Suprapubic skin (tissue), 4 donors: ENCODE measurements at regions not wholly inside any gene's neighbourhood (a gene's known extent, or its start where the extent isn't known, plus 50 kb on each side); places are given as distances from the start of the nearest gene placed in this dataset.

Experiments used
- DNase-seq, 2 donors: peaks; one replicate each; pipeline ENCODE4 v3.0.0-alpha.2; 2019; ENCODE audit warnings: low spot score in 2 of 2
- H3K27ac ChIP-seq: fragments of 200-600 bp; sonication (generic); one replicate; pipeline ENCODE4 v1.5.1; 2019
- H3K27me3 ChIP-seq: fragments of 200-600 bp; sonication (generic); one replicate; pipeline ENCODE4 v1.5.1; 2019
- H3K36me3 ChIP-seq: fragments of 200-600 bp; sonication (generic); one replicate; pipeline ENCODE4 v1.5.1; 2019
- H3K4me1 ChIP-seq: fragments of 200-600 bp; sonication (generic); one replicate; pipeline ENCODE4 v1.5.1; 2019
- H3K4me3 ChIP-seq: fragments of 200-600 bp; sonication (generic); one replicate; pipeline ENCODE4 v1.5.1; 2019; ENCODE audit warnings: mild to moderate bottlenecking
- H3K9me3 ChIP-seq: fragments of 200-600 bp; sonication (generic); one replicate; pipeline ENCODE4 v1.5.1; 2019
- EP300 ChIP-seq: sonication (generic); formaldehyde crosslinking; IDR thresholded peaks from one replicate; pipeline ENCODE4 v1.6.1; 2017; ENCODE audit warnings: antibody characterized with exemption
- POLR2A ChIP-seq, 2 donors: fragments of 450-650 bp; IDR thresholded peaks; one replicate each; pipeline ENCODE4 v1.6.1; 2017; ENCODE audit warnings: antibody characterized with exemption in 2 of 2, mild to moderate bottlenecking in 2 of 2, moderate library complexity in 2 of 2
- POLR2AphosphoS5 ChIP-seq, 3 donors: sonication (generic); formaldehyde crosslinking; IDR thresholded peaks; one replicate each; pipeline ENCODE4 v1.6.1; 2017; ENCODE audit warnings: antibody characterized with exemption in 3 of 3
- WGBS: methylation state at CpG from one replicate; pipeline ENCODE4 v1.1.5; 2018; 5-methylcytosine and 5-hydroxymethylcytosine counted together
- TF ChIP-seq, protein P1 (sequence below), 2 donors: fragments of 200-600 bp in 1 of 2; fragments of 450-650 bp in 1 of 2; sonication (generic) in 1 of 2; IDR thresholded peaks; one replicate each; pipeline ENCODE4 v1.5.1; 2016 to 2019; ENCODE audit warnings: antibody characterized with exemption in 2 of 2, mild to moderate bottlenecking in 1 of 2, moderate library complexity in 1 of 2

DNA sequence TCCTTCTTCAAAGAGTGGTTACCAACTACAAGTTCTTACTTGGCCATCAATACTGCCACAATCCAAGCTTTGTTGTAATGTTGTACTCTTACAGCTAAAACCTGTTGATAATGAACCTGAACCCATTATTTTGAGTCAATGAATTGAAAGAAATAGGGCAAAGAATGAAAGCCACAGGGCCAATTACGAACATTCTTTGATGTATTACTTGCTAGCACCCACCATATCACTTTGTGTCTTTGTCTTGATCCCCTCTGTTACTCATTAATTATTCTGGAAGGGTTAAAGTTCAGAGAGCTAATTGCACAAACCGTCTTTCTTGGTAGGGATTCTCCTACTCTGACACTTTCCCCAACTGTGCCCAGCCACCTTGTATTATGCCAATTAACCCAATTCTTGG lies 53.2 kb upstream of the TFEC start:
- TF ChIP-seq EP300 (no peak), POLR2A (IDR thresholded peaks at IDR 0.05) (no peak), POLR2AphosphoS5 (IDR thresholded peaks at IDR 0.05) (no peak)
- TF ChIP-seq, protein P1, sequence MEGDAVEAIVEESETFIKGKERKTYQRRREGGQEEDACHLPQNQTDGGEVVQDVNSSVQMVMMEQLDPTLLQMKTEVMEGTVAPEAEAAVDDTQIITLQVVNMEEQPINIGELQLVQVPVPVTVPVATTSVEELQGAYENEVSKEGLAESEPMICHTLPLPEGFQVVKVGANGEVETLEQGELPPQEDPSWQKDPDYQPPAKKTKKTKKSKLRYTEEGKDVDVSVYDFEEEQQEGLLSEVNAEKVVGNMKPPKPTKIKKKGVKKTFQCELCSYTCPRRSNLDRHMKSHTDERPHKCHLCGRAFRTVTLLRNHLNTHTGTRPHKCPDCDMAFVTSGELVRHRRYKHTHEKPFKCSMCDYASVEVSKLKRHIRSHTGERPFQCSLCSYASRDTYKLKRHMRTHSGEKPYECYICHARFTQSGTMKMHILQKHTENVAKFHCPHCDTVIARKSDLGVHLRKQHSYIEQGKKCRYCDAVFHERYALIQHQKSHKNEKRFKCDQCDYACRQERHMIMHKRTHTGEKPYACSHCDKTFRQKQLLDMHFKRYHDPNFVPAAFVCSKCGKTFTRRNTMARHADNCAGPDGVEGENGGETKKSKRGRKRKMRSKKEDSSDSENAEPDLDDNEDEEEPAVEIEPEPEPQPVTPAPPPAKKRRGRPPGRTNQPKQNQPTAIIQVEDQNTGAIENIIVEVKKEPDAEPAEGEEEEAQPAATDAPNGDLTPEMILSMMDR (IDR thresholded peaks at IDR 0.05), result no peak
- Histone ChIP-seq H3K36me3 (no peaks in the 10 kb centered on the region), H3K9me3 (no peaks in the 10 kb centered on the region), H3K27ac (no peak overlapping the region), H3K4me3 (no peak overlapping the region), H3K27me3 (no peaks in the 10 kb centered on the region), H3K4me1 (no peaks in the 10 kb centered on the region)
- DNase-seq, result no peak
- 69% methylated on average over 2 of the region's 2 CpGs for WGBS

DNA sequence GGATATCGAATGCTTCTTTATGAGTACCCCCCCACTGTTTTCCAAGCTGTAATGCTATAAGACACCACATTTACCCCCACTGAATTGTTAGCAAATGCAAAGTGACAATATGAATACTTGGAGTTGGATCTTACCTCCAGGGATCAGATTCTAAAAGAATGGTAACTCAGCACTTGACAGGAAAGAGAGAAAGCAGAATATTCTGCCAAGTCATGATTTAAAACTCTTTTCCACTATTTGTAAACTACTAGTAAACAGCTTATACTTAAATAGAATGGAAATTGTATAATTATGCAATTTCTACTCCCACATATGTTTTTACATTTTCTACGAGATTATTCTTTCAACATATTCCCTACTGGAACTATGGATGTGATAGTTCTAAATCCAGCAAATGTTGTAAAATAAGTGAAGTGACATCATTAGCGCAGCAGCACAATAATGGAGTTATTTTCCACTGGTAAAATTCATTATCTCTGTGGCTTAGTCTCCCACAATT lies 56.0 kb upstream of the TFEC start:
- Histone ChIP-seq H3K36me3 (no peaks in the 10 kb centered on the region), H3K4me3 (no peak overlapping the region), H3K27me3 (no peaks in the 10 kb centered on the region), H3K4me1 (no peaks in the 10 kb centered on the region), H3K9me3 (no peaks in the 10 kb centered on the region), H3K27ac (no peak overlapping the region)
- 86% methylated on average over 3 of the region's 3 CpGs for WGBS
- DNase-seq, result no peak
- no peak for TF ChIP-seq POLR2A (IDR thresholded peaks at IDR 0.05)
- TF ChIP-seq EP300, result no peak
- TF ChIP-seq, protein P1 (IDR thresholded peaks at IDR 0.05), result no peak
- TF ChIP-seq POLR2AphosphoS5 (IDR thresholded peaks at IDR 0.05), result no peak

DNA sequence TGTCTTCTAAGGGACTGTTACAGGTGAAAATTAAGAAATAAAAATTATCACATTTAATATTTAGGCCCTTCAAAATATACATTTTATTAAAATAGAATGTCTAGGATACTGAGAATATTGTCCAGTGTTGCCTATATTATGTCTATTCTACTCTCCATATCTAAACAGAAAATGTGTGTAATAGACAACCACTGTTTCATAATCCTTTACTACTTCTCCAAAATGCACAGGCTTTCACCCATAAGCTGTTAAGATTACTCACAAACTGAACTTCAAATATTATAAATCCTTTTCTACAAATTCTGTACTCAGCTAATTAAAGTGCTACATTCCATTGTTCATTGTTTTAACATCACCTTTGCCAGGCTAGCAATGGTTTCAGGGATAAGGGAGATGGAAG lies 56.7 kb upstream of the TFEC start:
- no peak for TF ChIP-seq EP300
- no peak for TF ChIP-seq POLR2A (IDR thresholded peaks at IDR 0.05)
- TF ChIP-seq POLR2AphosphoS5 (IDR thresholded peaks at IDR 0.05), result no peak
- TF ChIP-seq, protein P1 (IDR thresholded peaks at IDR 0.05), result no peak

DNA sequence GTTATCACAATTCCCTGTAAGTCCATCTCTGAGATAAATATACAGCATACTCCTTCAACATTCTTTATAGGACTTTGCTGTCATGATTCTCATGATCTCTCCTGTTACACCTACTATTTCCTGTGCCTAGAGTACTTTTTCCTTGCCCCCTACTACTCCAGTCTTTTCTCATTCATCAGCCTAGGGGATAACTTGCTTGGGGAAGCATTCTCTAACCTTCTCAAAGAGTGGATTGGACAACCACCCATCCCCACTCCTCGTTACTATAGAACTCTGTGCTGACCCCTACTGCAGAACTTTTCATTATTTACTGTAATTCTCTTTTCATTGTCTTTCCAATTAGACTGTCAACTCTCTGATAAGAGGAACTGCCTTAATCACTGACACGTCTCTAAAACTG lies 57.4 kb upstream of the TFEC start:
- Histone ChIP-seq H3K36me3 (no peaks in the 10 kb centered on the region), H3K4me3 (no peak overlapping the region), H3K4me1 (no peaks in the 10 kb centered on the region), H3K9me3 (no peaks in the 10 kb centered on the region), H3K27me3 (no peaks in the 10 kb centered on the region), H3K27ac (no peak overlapping the region)
- no peak for DNase-seq
- WGBS, result 61% methylated on average over 2 of the region's 2 CpGs
- TF ChIP-seq EP300 (no peak), POLR2AphosphoS5 (IDR thresholded peaks at IDR 0.05) (no peak), POLR2A (IDR thresholded peaks at IDR 0.05) (no peak)
- TF ChIP-seq, protein P1 (IDR thresholded peaks at IDR 0.05), result no peak

More for the DNA sequence above, 56.7 kb upstream of the TFEC start:
- Histone ChIP-seq H3K36me3 (no peaks in the 10 kb centered on the region), H3K27me3 (no peaks in the 10 kb centered on the region), H3K4me1 (no peaks in the 10 kb centered on the region), H3K9me3 (no peaks in the 10 kb centered on the region), H3K4me3 (no peak overlapping the region), H3K27ac (no peak overlapping the region)
- no peak for DNase-seq

DNA sequence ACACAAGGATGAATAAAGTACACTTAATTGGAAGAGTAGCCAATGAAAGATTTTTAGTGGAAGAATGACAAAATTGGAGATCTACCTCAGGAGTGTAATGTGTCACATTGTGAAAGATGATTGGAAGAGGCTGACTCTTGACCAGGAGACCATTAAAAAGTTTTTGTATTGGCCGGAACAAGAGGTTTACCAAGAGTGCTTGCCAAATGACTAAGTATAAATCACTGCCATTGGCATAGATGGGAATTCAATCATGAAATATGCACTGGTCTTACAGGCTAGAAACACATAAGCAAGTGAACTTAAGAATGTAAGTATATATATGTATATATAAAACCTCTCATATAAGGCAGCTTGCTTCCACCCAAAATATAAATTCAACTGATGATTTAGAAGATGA lies 58.7 kb upstream of the TFEC start:
- H3K9me3 ChIP-seq, result no peaks in the 10 kb centered on the region
- TF ChIP-seq POLR2A (IDR thresholded peaks at IDR 0.05), result no peak
- TF ChIP-seq EP300, result no peak
- TF ChIP-seq, protein P1 (IDR thresholded peaks at IDR 0.05), result no peak
- TF ChIP-seq POLR2AphosphoS5 (IDR thresholded peaks at IDR 0.05), result no peak
- 90% methylated on average over 1 of the region's 1 CpG for WGBS
- no peak overlapping the region for H3K4me3 ChIP-seq
- no peaks in the 10 kb centered on the region for H3K36me3 ChIP-seq
- H3K27me3 ChIP-seq, result no peaks in the 10 kb centered on the region
- no peaks in the 10 kb centered on the region for H3K4me1 ChIP-seq
- no peak overlapping the region for H3K27ac ChIP-seq
- no peak for DNase-seq
